ENCODE measurements at regions not wholly inside any gene's neighbourhood (a gene's known extent, or its start where the extent isn't known, plus 50 kb on each side); places are given as distances from the start of the nearest gene placed in this dataset.

GRCh38 chr5:39586185-39586584, 161.4 kb upstream of the DAB2 start:
- no peak for DNase-seq (ENCODE audit: low read depth in 2 of 2)
- no peak overlapping the region for H3K4me3 ChIP-seq (replicated peaks in 1 of 2; ENCODE audit: low read depth in 2 of 2, low read length in 2 of 2)
- TF ChIP-seq CTCF (IDR thresholded peaks at IDR 0.05; ENCODE audit: low read depth, low read length): no peak

DNA sequence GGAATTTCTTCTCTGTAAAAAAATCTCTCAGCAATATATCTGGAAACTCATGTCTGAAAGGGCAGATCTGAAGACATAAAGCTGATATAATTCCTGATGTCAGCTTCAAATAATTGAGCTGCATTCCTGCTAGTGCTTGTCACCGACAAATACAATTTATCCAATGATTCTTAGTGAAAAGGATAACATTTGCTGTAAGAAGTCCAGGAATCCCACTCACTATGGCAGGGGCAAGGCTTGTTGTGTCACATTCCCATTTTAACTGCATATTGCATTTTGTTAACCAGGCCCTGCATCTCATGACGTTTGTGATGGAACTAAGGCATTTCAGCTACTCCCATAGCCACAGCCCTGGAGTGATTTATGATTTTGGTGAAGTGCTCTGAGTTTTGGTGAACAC, 160.1 kb upstream of the DAB2 start:
- peak in 1 of 2 donors; percentile 52 for DNase-seq (ENCODE audit: low read depth in 2 of 2)
- no peak for TF ChIP-seq CTCF (IDR thresholded peaks at IDR 0.05; ENCODE audit: low read depth, low read length)
- H3K4me3 ChIP-seq (replicated peaks in 1 of 2; ENCODE audit: low read depth in 2 of 2, low read length in 2 of 2): no peak overlapping the region

- no peak for TF ChIP-seq CTCF (IDR thresholded peaks at IDR 0.05; ENCODE audit: low read depth, low read length)
- peak; percentile 76 to 79 for DNase-seq (ENCODE audit: low read depth in 2 of 2)
- no peak overlapping the region for H3K4me3 ChIP-seq (replicated peaks in 1 of 2; ENCODE audit: low read depth in 2 of 2, low read length in 2 of 2)
These were observed 156.1 kb upstream of the DAB2 start for GRCh38 chr5:39580702-39581453.

- no peak overlapping the region for H3K4me3 ChIP-seq (replicated peaks in 1 of 2; ENCODE audit: low read depth in 2 of 2, low read length in 2 of 2)
- no peak for DNase-seq (ENCODE audit: low read depth in 2 of 2)
- TF ChIP-seq CTCF (IDR thresholded peaks at IDR 0.05; ENCODE audit: low read depth, low read length): no peak
These were observed 155.0 kb upstream of the DAB2 start for GRCh38 chr5:39579750-39580149.

DNA sequence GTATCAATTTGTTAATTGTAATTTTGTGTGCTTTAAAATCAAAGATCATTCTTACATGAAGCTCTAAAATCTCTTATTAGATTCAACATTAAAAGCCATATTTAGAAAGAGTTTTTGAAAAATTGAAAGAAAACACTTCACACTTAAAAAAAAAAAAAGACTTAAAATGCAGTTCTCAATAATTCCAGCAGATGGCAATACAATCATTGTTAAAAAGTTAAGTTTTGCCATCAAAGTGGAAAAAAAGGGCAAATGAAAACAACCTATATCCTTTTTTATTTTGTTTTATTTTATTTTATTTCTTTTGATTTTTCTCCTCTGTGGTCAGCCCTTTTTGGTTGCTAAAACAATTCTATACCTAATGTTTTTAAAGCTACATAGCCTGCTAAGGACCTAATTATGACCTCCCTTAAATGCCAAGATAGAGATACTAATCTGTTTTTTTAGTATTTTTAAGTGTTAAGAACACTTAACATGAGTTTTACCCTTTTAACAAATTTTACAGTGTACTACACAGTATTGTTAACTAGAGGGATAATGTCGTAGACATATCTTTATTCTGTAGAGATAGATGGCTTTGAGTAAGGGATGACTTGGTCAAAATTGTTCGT, 154.2 kb upstream of the DAB2 start:
- no peak overlapping the region for H3K4me3 ChIP-seq (replicated peaks in 1 of 2; ENCODE audit: low read depth in 2 of 2, low read length in 2 of 2)
- peak; percentile 63 to 68 for DNase-seq (ENCODE audit: low read depth in 2 of 2)
- peak; percentile 39 for TF ChIP-seq CTCF (IDR thresholded peaks at IDR 0.05; ENCODE audit: low read depth, low read length)

DNA sequence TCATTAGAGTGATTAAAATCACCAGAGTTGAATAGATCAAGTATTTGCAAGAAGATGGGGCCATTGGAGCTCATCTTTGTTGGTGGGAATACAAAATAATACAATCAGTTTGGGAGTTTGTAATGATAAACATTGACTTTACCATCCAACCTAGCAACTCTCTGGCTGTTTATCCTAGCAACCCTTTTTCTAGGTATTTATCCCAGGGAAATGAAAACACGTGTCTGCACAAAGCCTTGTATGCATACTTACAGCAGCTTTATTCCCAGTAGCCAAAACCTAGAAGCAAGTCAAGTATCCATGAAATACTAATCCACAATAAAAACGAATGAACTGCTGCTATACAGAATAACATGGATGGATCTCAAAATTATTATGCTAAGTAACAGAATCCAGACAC, 152.7 kb upstream of the DAB2 start:
- no peak overlapping the region for H3K4me3 ChIP-seq (replicated peaks in 1 of 2; ENCODE audit: low read depth in 2 of 2, low read length in 2 of 2)
- no peak for TF ChIP-seq CTCF (IDR thresholded peaks at IDR 0.05; ENCODE audit: low read depth, low read length)

More for the DNA sequence above, 152.7 kb upstream of the DAB2 start:
- DNase-seq (ENCODE audit: low read depth in 2 of 2): no peak
